ENCODE measurements at regions not wholly inside any gene's neighbourhood (a gene's known extent, or its start where the extent isn't known, plus 50 kb on each side); places are given as distances from the start of the nearest gene placed in this dataset.

GRCh38 chr6:167394339-167394738, 69.5 kb downstream of the TTLL2 start:
- no peak for TF ChIP-seq EP300 (IDR thresholded peaks at IDR 0.05)
- TF ChIP-seq, protein P1, sequence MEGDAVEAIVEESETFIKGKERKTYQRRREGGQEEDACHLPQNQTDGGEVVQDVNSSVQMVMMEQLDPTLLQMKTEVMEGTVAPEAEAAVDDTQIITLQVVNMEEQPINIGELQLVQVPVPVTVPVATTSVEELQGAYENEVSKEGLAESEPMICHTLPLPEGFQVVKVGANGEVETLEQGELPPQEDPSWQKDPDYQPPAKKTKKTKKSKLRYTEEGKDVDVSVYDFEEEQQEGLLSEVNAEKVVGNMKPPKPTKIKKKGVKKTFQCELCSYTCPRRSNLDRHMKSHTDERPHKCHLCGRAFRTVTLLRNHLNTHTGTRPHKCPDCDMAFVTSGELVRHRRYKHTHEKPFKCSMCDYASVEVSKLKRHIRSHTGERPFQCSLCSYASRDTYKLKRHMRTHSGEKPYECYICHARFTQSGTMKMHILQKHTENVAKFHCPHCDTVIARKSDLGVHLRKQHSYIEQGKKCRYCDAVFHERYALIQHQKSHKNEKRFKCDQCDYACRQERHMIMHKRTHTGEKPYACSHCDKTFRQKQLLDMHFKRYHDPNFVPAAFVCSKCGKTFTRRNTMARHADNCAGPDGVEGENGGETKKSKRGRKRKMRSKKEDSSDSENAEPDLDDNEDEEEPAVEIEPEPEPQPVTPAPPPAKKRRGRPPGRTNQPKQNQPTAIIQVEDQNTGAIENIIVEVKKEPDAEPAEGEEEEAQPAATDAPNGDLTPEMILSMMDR (IDR thresholded peaks at IDR 0.05) = no peak
- no peak for TF ChIP-seq POLR2AphosphoS5 (IDR thresholded peaks at IDR 0.05)
